ENCODE measurements at regions not wholly inside any gene's neighbourhood (a gene's known extent, or its start where the extent isn't known, plus 50 kb on each side); places are given as distances from the start of the nearest gene placed in this dataset.

GRCh38 chrX:104315555-104315954 lies 60.8 kb upstream of the ESX1 start:
- Histone ChIP-seq H3K27ac (no peak overlapping the region), H3K36me3 (no peaks in the 10 kb centered on the region), H3K27me3 (peaks cover 0 to 14% of the 10 kb centered on the region in 2 donors), H3K4me3 (no peak overlapping the region), H3K9me3 (no peaks in the 10 kb centered on the region), H3K4me1 (no peaks in the 10 kb centered on the region)
- TF ChIP-seq EP300 (IDR thresholded peaks at IDR 0.05): no peak
- TF ChIP-seq POLR2A (IDR thresholded peaks at IDR 0.05): no peak
- TF ChIP-seq CTCF (IDR thresholded peaks at IDR 0.05): no peak
- DNase-seq (ENCODE audit: low spot score in 2 of 2): no peak
- 70 to 77% methylated on average over 2 to 3 of the region's 3 CpGs for WGBS, 2 donors

- H3K9me3 ChIP-seq: no peaks in the 10 kb centered on the region
- H3K36me3 ChIP-seq: no peaks in the 10 kb centered on the region
- no peak overlapping the region for H3K4me3 ChIP-seq
- H3K27ac ChIP-seq: no peak overlapping the region
- H3K4me1 ChIP-seq: no peaks in the 10 kb centered on the region
- TF ChIP-seq EP300 (IDR thresholded peaks at IDR 0.05) (no peak), POLR2A (IDR thresholded peaks at IDR 0.05) (no peak), CTCF (IDR thresholded peaks at IDR 0.05) (no peak)
- DNase-seq (ENCODE audit: low spot score in 2 of 2): no peak
- WGBS, 2 donors: 64% methylated on average over 2 of the region's 2 CpGs
- H3K27me3 ChIP-seq: peaks cover 0 to 14% of the 10 kb centered on the region in 2 donors
Observed at GRCh38 chrX:104310657-104311254, 56.0 kb upstream of the ESX1 start.

- H3K9me3 ChIP-seq: no peaks in the 10 kb centered on the region
- no peaks in the 10 kb centered on the region for H3K4me1 ChIP-seq
- H3K27me3 ChIP-seq: peaks cover 0 to 14% of the 10 kb centered on the region in 2 donors
- TF ChIP-seq POLR2A (IDR thresholded peaks at IDR 0.05): no peak
- TF ChIP-seq CTCF (IDR thresholded peaks at IDR 0.05): no peak
- no peak for TF ChIP-seq EP300 (IDR thresholded peaks at IDR 0.05)
- no peaks in the 10 kb centered on the region for H3K36me3 ChIP-seq
- H3K4me3 ChIP-seq: peak overlapping the region in 1 of 4 donors; percentile 15
- no peak for DNase-seq (ENCODE audit: low spot score in 2 of 2)
- 0 to 36% methylated on average over 7 to 12 of the region's 12 CpGs for WGBS, 2 donors
- no peak overlapping the region for H3K27ac ChIP-seq
Observed at GRCh38 chrX:104310090-104310489, 55.4 kb upstream of the ESX1 start.

- no peak for TF ChIP-seq EP300 (IDR thresholded peaks at IDR 0.05)
- no peak for TF ChIP-seq CTCF (IDR thresholded peaks at IDR 0.05)
- TF ChIP-seq POLR2A (IDR thresholded peaks at IDR 0.05): no peak
- H3K27me3 ChIP-seq: peaks cover 0 to 14% of the 10 kb centered on the region in 2 donors
- H3K36me3 ChIP-seq: no peaks in the 10 kb centered on the region
- DNase-seq (ENCODE audit: low spot score in 2 of 2): no peak
- no peaks in the 10 kb centered on the region for H3K9me3 ChIP-seq
- 80 to 87% methylated on average over 5 of the region's 5 CpGs for WGBS, 2 donors
- no peaks in the 10 kb centered on the region for H3K4me1 ChIP-seq
- no peak overlapping the region for H3K27ac ChIP-seq
- H3K4me3 ChIP-seq: no peak overlapping the region
Observed at GRCh38 chrX:104309169-104309568, 54.4 kb upstream of the ESX1 start.

- Histone ChIP-seq H3K9me3 (no peaks in the 10 kb centered on the region), H3K27ac (no peak overlapping the region), H3K4me3 (no peak overlapping the region), H3K36me3 (no peaks in the 10 kb centered on the region), H3K27me3 (peaks cover 0 to 10% of the 10 kb centered on the region in 2 donors), H3K4me1 (no peaks in the 10 kb centered on the region)
- DNase-seq (ENCODE audit: low spot score in 2 of 2): no peak
- TF ChIP-seq CTCF (IDR thresholded peaks at IDR 0.05) (no peak), POLR2A (IDR thresholded peaks at IDR 0.05) (no peak), EP300 (IDR thresholded peaks at IDR 0.05) (no peak)
- 62 to 73% methylated on average over 5 of the region's 5 CpGs for WGBS, 2 donors
Observed at GRCh38 chrX:104307341-104307740, 52.6 kb upstream of the ESX1 start.
